Esophagus muscularis mucosa (tissue), 4 donors: ENCODE measurements at regions not wholly inside any gene's neighbourhood (a gene's known extent, or its start where the extent isn't known, plus 50 kb on each side); places are given as distances from the start of the nearest gene placed in this dataset.

Experiments used
- DNase-seq: peaks from one replicate; pipeline ENCODE4 v3.0.0-alpha.2; 2017; ENCODE audit errors: extremely low spot score
- H3K27ac ChIP-seq, 4 donors: fragments of 200-600 bp; sonication (generic); replicated peaks in 1 of 4; 1 replicate in 3 of 4; 2 replicates in 1 of 4; pipeline ENCODE4 v1.5.1; 2016 to 2019; ENCODE audit warnings: mild to moderate bottlenecking in 1 of 4
- H3K27me3 ChIP-seq, 4 donors: fragments of 200-600 bp; sonication (generic); one replicate each; pipeline versions ENCODE4 v1.5.1 to v1.6.0; 2016 to 2019
- H3K36me3 ChIP-seq, 4 donors: fragments of 200-600 bp; sonication (generic); one replicate each; pipeline ENCODE4 v1.5.1; 2016 to 2019
- H3K4me1 ChIP-seq, 4 donors: fragments of 200-600 bp; sonication (generic); one replicate each; pipeline ENCODE4 v1.5.1; 2016 to 2019
- H3K4me3 ChIP-seq, 4 donors: fragments of 200-600 bp; sonication (generic); 1 replicate in 2 of 4; 2 replicates in 2 of 4; pipeline ENCODE4 v1.5.1; 2016 to 2019; ENCODE audit warnings: mild to moderate bottlenecking in 4 of 4, moderate library complexity in 1 of 4
- H3K9me3 ChIP-seq, 4 donors: fragments of 200-600 bp; sonication (generic); 1 replicate in 3 of 4; 2 replicates in 1 of 4; pipeline ENCODE4 v1.5.1; 2016 to 2019
- EP300 ChIP-seq: sonication (generic); formaldehyde crosslinking; IDR thresholded peaks from one replicate; pipeline ENCODE4 v1.6.1; 2017; ENCODE audit warnings: antibody characterized with exemption
- POLR2A ChIP-seq: fragments of 450-650 bp; IDR thresholded peaks from one replicate; pipeline ENCODE4 v1.6.1; 2017; ENCODE audit warnings: antibody characterized with exemption, moderate library complexity, mild to moderate bottlenecking, low read depth
- POLR2AphosphoS5 ChIP-seq, 2 donors: sonication (generic); formaldehyde crosslinking; IDR thresholded peaks; one replicate each; pipeline ENCODE4 v1.6.1; 2017; ENCODE audit warnings: antibody characterized with exemption in 2 of 2
- WGBS: methylation state at CpG from one replicate; pipeline ENCODE4 v1.1.5; 2018; 5-methylcytosine and 5-hydroxymethylcytosine counted together
- intact Hi-C: fragments of 100-400 bp; cut with DNase I; formaldehyde crosslinking; loops from one replicate; pipeline ENCODE4 v1.15.1; 2023
- TF ChIP-seq, protein P1 (sequence below), 3 experiments: fragments of 200-600 bp in 2 of 3; fragments of 450-650 bp in 1 of 3; sonication (generic) in 2 of 3; IDR thresholded peaks; one replicate each; pipeline ENCODE4 v1.5.1; 2017 to 2019; ENCODE audit warnings: antibody characterized with exemption in 3 of 3, mild to moderate bottlenecking in 2 of 3, moderate library complexity in 1 of 3

- Histone ChIP-seq H3K4me1 (no peaks in the 10 kb centered on the region), H3K36me3 (no peaks in the 10 kb centered on the region), H3K27ac (no peak overlapping the region), H3K27me3 (no peaks in the 10 kb centered on the region), H3K4me3 (no peak overlapping the region), H3K9me3 (no peaks in the 10 kb centered on the region)
- intact Hi-C loops: no loop called here
- TF ChIP-seq, protein P1, sequence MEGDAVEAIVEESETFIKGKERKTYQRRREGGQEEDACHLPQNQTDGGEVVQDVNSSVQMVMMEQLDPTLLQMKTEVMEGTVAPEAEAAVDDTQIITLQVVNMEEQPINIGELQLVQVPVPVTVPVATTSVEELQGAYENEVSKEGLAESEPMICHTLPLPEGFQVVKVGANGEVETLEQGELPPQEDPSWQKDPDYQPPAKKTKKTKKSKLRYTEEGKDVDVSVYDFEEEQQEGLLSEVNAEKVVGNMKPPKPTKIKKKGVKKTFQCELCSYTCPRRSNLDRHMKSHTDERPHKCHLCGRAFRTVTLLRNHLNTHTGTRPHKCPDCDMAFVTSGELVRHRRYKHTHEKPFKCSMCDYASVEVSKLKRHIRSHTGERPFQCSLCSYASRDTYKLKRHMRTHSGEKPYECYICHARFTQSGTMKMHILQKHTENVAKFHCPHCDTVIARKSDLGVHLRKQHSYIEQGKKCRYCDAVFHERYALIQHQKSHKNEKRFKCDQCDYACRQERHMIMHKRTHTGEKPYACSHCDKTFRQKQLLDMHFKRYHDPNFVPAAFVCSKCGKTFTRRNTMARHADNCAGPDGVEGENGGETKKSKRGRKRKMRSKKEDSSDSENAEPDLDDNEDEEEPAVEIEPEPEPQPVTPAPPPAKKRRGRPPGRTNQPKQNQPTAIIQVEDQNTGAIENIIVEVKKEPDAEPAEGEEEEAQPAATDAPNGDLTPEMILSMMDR (IDR thresholded peaks at IDR 0.05): no peak
- TF ChIP-seq POLR2A (no peak), EP300 (no peak), POLR2AphosphoS5 (IDR thresholded peaks at IDR 0.05) (no peak)
- WGBS: 85% methylated on average over 7 of the region's 7 CpGs
- DNase-seq: no peak
Measured at GRCh38 chr4:10197952-10198351, 81.4 kb upstream of the WDR1 start.

- intact Hi-C loops: no loop called here
- no peak for DNase-seq
- Histone ChIP-seq H3K36me3 (no peaks in the 10 kb centered on the region), H3K27ac (no peak overlapping the region), H3K27me3 (no peaks in the 10 kb centered on the region), H3K4me1 (no peaks in the 10 kb centered on the region), H3K4me3 (no peak overlapping the region), H3K9me3 (no peaks in the 10 kb centered on the region)
- TF ChIP-seq, protein P1 (IDR thresholded peaks at IDR 0.05): no peak
- TF ChIP-seq EP300 (no peak), POLR2AphosphoS5 (IDR thresholded peaks at IDR 0.05) (no peak), POLR2A (no peak)
- 86% methylated on average over 1 of the region's 1 CpG for WGBS
Measured at GRCh38 chr4:10196191-10196590, 79.6 kb upstream of the WDR1 start.

DNA sequence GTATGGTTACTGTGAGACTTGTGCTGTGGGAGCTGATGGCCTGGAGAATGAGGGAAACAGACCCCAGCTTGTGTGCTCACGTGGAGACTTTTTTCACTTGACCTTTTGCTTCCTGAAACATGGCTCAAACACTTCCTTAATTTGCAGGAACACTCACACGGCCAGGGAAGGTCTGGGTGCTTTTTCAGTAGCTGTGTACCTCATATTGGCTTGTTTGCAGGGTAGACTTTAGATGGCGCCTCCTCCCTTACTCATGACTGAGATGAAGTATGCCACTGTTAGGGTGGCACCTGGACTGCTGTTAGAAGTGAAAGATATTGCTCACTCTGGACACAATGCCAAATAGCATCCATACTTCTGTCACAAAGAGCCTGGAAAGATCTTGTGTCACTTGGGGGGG lies 75.7 kb upstream of the WDR1 start:
- H3K27ac ChIP-seq: no peak overlapping the region
- WGBS: 69% methylated on average over 3 of the region's 3 CpGs
- intact Hi-C loops: no loop called here

GRCh38 chr4:10188400-10189004 lies 71.9 kb upstream of the WDR1 start:
- Histone ChIP-seq H3K27me3 (no peaks in the 10 kb centered on the region), H3K4me3 (no peak overlapping the region), H3K9me3 (no peaks in the 10 kb centered on the region), H3K27ac (no peak overlapping the region), H3K4me1 (peaks cover 0 to 4% (median 0%) of the 10 kb centered on the region in 4 donors), H3K36me3 (no peaks in the 10 kb centered on the region)
- intact Hi-C loops: no loop called here
- no peak for DNase-seq
- TF ChIP-seq POLR2AphosphoS5 (IDR thresholded peaks at IDR 0.05) (no peak), POLR2A (no peak), EP300 (no peak)
- TF ChIP-seq, protein P1 (IDR thresholded peaks at IDR 0.05): no peak
- WGBS: 87% methylated on average over 2 of the region's 2 CpGs

More for the DNA sequence above, 75.7 kb upstream of the WDR1 start:
- no peaks in the 10 kb centered on the region for H3K9me3 ChIP-seq
- H3K4me1 ChIP-seq: no peaks in the 10 kb centered on the region
- DNase-seq: no peak
- TF ChIP-seq POLR2A (no peak), EP300 (no peak), POLR2AphosphoS5 (IDR thresholded peaks at IDR 0.05) (no peak)
- TF ChIP-seq, protein P1 (IDR thresholded peaks at IDR 0.05): no peak
- no peaks in the 10 kb centered on the region for H3K27me3 ChIP-seq
- H3K36me3 ChIP-seq: no peaks in the 10 kb centered on the region
- H3K4me3 ChIP-seq: no peak overlapping the region
